ENCODE measurements at regions not wholly inside any gene's neighbourhood (a gene's known extent, or its start where the extent isn't known, plus 50 kb on each side); places are given as distances from the start of the nearest gene placed in this dataset.
"Not testable (repeated sequence)": the region's sequence is repeated elsewhere in the genome, so short reads cannot be mapped to it uniquely, and the experiment has no call there.

GRCh38 chr15:85197582-85197981, 182.8 kb upstream of the AKAP13 start:
- not testable (repeated sequence) for TF ChIP-seq EZH2 (IDR thresholded peaks at IDR 0.05; ENCODE audit: low read length, unreplicated experiment); CTCF (conservative IDR thresholded peaks at IDR 0.05; ENCODE audit: low read depth, low read length); EZH2phosphoT487 (IDR thresholded peaks at IDR 0.05; ENCODE audit: borderline replicate concordance, low read length)

Data from PC-3 (cell line).